ENCODE measurements at regions not wholly inside any gene's neighbourhood (a gene's known extent, or its start where the extent isn't known, plus 50 kb on each side); places are given as distances from the start of the nearest gene placed in this dataset.
"Not testable (repeated sequence)": the region's sequence is repeated elsewhere in the genome, so short reads cannot be mapped to it uniquely, and the experiment has no call there.

DNA sequence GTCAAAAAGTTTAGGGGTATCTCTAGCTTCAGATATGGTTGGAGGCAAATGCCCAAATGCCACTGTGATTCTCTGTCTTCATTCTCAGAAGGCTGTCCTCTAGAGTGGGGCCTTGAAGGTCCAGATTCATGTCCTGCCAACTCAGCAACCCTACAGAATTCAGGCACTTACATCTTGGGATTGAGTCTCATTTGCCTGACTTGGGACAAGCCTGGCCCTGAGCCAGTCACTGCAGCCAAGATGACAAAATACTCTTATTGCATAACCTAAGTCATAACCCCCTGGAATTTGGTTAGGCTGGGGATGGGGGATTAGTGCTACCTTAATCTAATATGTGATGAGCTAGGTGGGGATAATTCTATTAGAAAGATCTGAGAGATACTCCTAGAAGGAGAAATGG lies 100.5 kb downstream of the AREG start:
- DNase-seq: no peak

GRCh38 chr4:74546057-74546456 lies 101.1 kb downstream of the AREG start:
- no peak for DNase-seq

DNA sequence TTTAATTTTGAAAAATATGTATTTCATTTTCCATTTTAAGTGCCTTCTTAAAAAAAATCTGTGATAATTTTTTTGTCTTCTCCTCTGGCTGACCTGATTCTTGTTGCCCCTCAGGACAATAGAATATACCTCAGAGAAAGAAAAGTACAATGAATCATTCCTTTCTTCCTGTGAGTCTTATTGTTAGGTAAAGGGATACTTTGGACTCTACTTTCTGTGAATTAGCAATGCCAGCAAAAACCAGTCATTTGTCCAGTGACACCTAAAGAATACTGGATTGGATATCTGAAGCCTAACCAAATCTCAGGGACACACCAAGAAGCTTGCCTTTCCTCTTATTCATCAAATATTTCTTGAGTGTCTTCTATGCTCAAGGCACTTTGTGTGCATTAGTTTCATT lies 102.1 kb downstream of the AREG start:
- no peak for DNase-seq

- no peak for DNase-seq
Observed at GRCh38 chr4:74548561-74548960, 103.6 kb downstream of the AREG start.

DNA sequence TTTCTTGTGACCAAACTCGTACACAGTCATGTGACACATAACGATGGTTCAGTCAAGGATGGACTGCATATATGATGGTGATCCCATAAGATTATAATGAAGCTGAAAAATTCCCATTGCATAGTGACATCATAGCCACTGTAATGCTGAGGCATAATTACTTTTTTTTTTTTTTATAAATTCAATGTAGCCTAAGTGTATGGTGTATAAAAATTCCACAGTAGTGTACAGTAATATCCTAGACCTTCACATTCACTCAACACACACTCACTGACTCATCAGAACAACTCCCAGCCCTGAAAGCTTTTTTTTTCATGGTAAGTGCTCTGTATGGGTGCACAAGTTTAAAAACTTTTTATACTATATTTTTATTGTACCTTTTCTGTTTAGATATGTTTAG lies 105.0 kb downstream of the AREG start:
- no peak for DNase-seq

DNA sequence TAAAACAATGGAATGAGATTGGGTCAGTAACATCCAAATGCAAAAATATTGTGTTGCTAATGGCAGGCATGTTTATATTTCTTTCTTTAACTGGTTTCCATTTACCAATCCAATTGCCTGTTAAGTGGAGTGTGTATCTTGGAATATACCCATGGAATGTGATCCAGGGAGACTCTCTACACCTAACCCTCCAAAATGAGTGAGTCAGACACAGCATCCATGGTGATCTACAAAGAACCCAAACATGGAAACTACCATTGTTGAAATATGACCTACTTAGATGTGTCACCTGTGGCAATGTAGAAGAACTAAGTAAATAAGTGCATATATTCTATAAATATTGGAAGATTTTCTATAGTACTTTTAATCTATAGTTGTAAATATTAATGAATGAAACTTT lies 110.3 kb downstream of the AREG start:
- DNase-seq: no peak

DNA sequence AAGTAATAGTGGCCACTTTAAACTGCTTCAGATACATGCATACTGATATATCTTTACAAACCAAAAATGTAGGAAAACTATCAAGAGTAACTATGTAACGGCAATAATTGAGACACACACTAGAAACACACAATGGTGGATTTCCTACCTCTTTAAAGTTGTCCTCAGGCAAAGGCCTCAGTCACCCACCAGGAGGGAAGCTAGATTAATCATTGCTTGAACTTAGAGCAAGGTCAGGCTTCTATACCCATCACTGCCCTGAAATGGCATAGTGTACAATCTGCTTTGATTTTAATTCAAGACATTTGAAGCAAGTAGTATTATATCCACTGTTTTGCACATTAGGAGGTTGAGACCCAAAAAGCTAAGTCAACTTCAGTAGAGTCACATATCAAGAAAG lies 110.9 kb downstream of the AREG start:
- no peak for DNase-seq

- DNase-seq: no peak
Observed at GRCh38 chr4:74559853-74560252, 114.9 kb downstream of the AREG start.

GRCh38 chr4:74567981-74568380 lies 123.0 kb downstream of the AREG start:
- no peak for DNase-seq

DNA sequence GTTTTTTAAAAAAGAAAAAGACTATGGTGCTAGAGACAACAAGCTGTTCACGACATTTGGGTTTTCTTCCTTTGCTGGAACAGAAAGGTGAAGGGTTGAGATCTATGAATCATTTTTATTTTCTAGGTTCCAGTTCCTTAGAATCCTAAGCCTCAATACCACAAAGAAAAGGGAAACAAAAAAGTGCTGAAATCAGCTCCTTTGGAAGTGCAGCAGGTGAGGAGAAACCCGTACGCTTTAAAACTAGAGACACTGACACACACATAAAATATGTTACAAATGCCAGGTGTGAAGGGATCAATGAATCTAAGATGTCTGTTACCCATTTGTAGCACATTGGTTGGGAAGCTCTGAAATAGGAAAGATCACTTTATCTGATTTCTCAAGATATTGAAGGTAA lies 125.2 kb downstream of the AREG start:
- no peak for DNase-seq

GRCh38 chr4:74578329-74578728 lies 133.4 kb downstream of the AREG start:
- DNase-seq: no peak

GRCh38 chr4:74578865-74579264 lies 133.9 kb downstream of the AREG start:
- not testable (repeated sequence) for DNase-seq

- DNase-seq: no peak
Observed at GRCh38 chr4:74583089-74583700, 138.3 kb downstream of the AREG start.

- no peak for DNase-seq
Observed at GRCh38 chr4:74583757-74584156, 138.8 kb downstream of the AREG start.

DNA sequence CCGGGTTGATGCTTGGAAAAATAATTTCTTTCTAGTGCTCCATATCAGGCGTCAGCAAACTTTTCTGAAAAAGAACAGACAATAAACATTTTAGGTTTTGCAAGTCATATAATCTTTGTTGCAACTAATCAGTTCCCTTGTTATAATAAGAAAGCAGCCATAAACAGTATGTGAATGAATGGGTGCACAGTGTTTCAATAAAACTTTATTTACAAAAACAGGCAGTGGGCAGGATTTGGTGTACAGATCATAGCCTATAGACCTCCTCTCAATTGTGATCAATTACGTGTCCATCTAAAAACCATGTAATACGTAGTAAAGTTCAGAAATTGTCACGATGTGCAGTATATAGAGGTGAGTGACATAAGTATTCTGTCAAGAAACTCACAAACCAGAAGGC lies 143.4 kb downstream of the AREG start:
- no peak for DNase-seq

DNA sequence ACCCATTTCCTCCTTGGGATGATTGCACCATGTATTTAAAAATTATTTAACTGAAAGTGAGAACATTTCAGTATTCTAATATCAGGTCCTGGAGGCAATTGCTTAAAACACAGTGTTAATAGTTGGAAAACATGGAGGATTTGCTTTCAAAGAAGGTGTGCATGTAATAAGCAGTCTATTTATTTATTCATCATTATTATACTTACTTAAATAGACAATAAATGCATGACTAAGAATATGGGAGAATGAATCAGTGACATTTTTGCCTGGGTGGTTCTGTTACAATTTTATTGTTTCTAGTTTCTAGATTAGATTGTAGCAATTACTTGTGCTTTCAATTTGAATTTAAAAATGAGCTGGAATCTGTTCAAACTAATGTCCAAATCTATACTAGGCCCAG lies 145.5 kb downstream of the AREG start:
- no peak for DNase-seq

- DNase-seq: no peak
Observed at GRCh38 chr4:74598611-74599325, 153.8 kb downstream of the AREG start.

DNA sequence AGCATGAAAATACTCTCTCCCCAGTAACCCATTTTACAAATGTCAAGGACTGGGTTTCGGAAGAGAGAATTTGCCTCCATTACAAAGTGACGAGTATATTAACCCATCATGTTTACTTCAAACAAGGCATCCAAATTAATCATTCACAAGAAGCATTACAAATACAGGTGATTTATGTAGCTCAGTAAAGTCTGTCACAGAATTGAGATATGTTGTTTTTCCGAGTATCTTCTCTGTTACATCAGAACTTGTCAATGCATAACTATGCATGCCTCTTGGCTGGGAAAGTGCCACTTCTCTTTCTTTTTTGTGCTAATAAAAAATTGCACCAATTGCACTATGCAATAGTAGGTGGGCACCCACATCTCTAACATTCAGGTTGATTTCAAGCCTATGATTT lies 158.2 kb downstream of the AREG start:
- DNase-seq: no peak

- DNase-seq: no peak
Observed at GRCh38 chr4:74608151-74608949, 163.4 kb downstream of the AREG start.

- DNase-seq: no peak
Observed at GRCh38 chr4:74610491-74610890, 165.6 kb downstream of the AREG start.

DNA sequence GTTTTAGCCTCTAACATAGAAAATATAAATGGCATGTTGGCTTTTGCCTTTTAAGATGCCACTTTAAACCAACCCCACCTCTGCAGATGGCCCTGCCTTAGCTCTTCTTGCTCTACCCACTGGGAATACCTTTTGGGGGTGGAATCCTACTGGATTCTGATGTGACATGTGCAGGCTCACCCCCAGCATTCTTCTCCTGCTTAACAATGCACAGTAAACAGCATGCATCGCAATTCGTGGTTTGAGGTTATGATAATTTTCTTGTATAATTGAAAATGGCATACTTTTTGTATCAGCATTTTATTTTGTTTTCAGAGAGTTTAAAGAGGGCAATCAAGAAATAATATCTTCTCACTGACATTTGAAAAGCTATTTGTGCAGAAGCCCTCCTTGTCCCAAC lies 167.9 kb downstream of the AREG start:
- no peak for DNase-seq

DNA sequence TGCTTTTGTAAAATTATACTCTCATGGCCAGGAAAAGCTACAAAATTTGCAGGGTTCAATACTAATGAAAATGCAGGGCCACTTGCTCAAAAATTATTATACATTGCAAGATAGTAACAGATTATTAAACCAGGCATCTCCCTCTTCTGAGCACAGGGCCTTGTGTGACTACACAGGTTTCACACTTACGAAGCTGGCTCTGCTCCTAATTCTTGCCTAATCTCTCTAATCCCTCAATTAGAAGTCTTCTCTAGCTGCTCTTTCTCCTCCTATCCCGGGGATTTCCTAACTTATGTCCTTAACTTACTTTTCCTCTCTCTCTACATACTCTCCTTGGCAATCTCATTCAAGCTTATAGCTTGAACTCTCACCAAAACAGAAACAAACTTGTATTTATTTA lies 168.3 kb downstream of the AREG start:
- DNase-seq: no peak

GRCh38 chr4:74615411-74615810 lies 170.5 kb downstream of the AREG start:
- no peak for DNase-seq

- DNase-seq: no peak
Observed at GRCh38 chr4:74618166-74618565, 173.2 kb downstream of the AREG start.
